Motor neuron (in vitro differentiated cells): ENCODE measurements at regions not wholly inside any gene's neighbourhood (a gene's known extent, or its start where the extent isn't known, plus 50 kb on each side); places are given as distances from the start of the nearest gene placed in this dataset.

ENCODE experiments used
- ATAC-seq, 8 experiments: fragments of 200-7000 bp; cut with Tn5 transposase; replicated peaks in 6 of 8; 2 replicates each; pipeline ENCODE4 v1.8.0; 2021; ENCODE audit warnings: mild to moderate bottlenecking in 8 of 8, moderate library complexity in 8 of 8
- H3K27ac ChIP-seq, 2 donors: fragments of 250-450 bp; sonication (Bioruptor Pico); 2 replicates each; pipeline ENCODE4 v1.9.0; 2021; ENCODE audit warnings: antibody characterized with exemption in 2 of 2, mild to moderate bottlenecking in 2 of 2, moderate library complexity in 1 of 2
- H3K4me1 ChIP-seq, 2 donors: fragments of 250-450 bp; sonication (Bioruptor Pico); replicated peaks in 1 of 2; 2 replicates each; pipeline ENCODE4 v1.6.1; 2021; ENCODE audit warnings: antibody characterized with exemption in 2 of 2, mild to moderate bottlenecking in 2 of 2, moderate library complexity in 1 of 2
- H3K4me3 ChIP-seq, 5 donors: fragments of 250-450 bp; sonication (Bioruptor Pico); 2 replicates each; pipeline ENCODE4 v1.9.0; 2021; ENCODE audit warnings: antibody characterized with exemption in 5 of 5, mild to moderate bottlenecking in 5 of 5, moderate library complexity in 4 of 5
- WGBS, 10 experiments: fragments of 450-650 bp; shearing (Covaris generic); methylation state at CpG; one replicate each; pipeline ENCODE4 v1.0.0; 2022; 5-methylcytosine and 5-hydroxymethylcytosine counted together
- in situ Hi-C, 9 experiments: fragments of 400-800 bp; cut with MboI; loops; one replicate each; pipeline ENCODE4 v1.15.0; 2021; ENCODE audit warnings: low sequenced_read_pairs in 9 of 9, low pct_unique_long_range_greater_than_20kb in 2 of 9; ENCODE audit not compliant: unreplicated experiment in 9 of 9

GRCh38 chr9:23254404-23255184 lies 571.4 kb downstream of the ELAVL2 start:
- WGBS, 10 experiments = 6 to 94% (median 73%) methylated on average over 3 to 9 of the region's 9 CpGs
- Histone ChIP-seq H3K4me1 (no peaks in the 10 kb centered on the region), H3K4me3 (no peak overlapping the region), H3K27ac (no peak overlapping the region)
- ATAC-seq = no peak
- in situ Hi-C loops = no loop called here

GRCh38 chr9:23255346-23255745 lies 570.7 kb downstream of the ELAVL2 start:
- H3K4me1 ChIP-seq = no peaks in the 10 kb centered on the region
- 0 to 86% (median 79%) methylated on average over 1 to 3 of the region's 3 CpGs for WGBS, 10 experiments
- in situ Hi-C loops = no loop called here
- no peak overlapping the region for H3K27ac ChIP-seq
- H3K4me3 ChIP-seq = no peak overlapping the region
- no peak for ATAC-seq

GRCh38 chr9:23258569-23258968 lies 567.5 kb downstream of the ELAVL2 start:
- WGBS, 10 experiments = 17 to 100% (median 100%) methylated on average over 1 of the region's 1 CpG; no CpG with 5 or more reads in 3 of the 10 experiments
- no peak for ATAC-seq
- in situ Hi-C loops = no loop called here

GRCh38 chr9:23278561-23278960 lies 547.5 kb downstream of the ELAVL2 start:
- no peak overlapping the region for H3K27ac ChIP-seq
- in situ Hi-C loops = no loop called here
- no peak for ATAC-seq
- H3K4me1 ChIP-seq = no peaks in the 10 kb centered on the region
- H3K4me3 ChIP-seq = no peak overlapping the region

More at GRCh38 chr9:23258569-23258968, 567.5 kb downstream of the ELAVL2 start:
- Histone ChIP-seq H3K4me1 (no peaks in the 10 kb centered on the region), H3K4me3 (no peak overlapping the region), H3K27ac (no peak overlapping the region)

- WGBS, 10 experiments = 0 to 80% (median 14%) methylated on average over 1 of the region's 1 CpG; no CpG with 5 or more reads in 1 of the 10 experiments
- Histone ChIP-seq H3K27ac (no peak overlapping the region), H3K4me1 (peaks cover 0 to 7% of the 10 kb centered on the region in 2 donors), H3K4me3 (no peak overlapping the region)
- in situ Hi-C loops = no loop called here
- peak in 1 of 8 experiments; percentile 55 for ATAC-seq
These were observed 538.6 kb downstream of the ELAVL2 start for GRCh38 chr9:23287390-23287789.

- Histone ChIP-seq H3K4me3 (no peak overlapping the region), H3K27ac (no peak overlapping the region), H3K4me1 (peaks cover 0 to 7% of the 10 kb centered on the region in 2 donors)
- in situ Hi-C loops = no loop called here
- WGBS, 10 experiments = 0 to 80% (median 20%) methylated on average over 1 to 4 of the region's 4 CpGs; no CpG with 5 or more reads in 1 of the 10 experiments
- no peak for ATAC-seq
These were observed 537.5 kb downstream of the ELAVL2 start for GRCh38 chr9:23288545-23288944.

GRCh38 chr9:23290973-23291372 lies 535.1 kb downstream of the ELAVL2 start:
- 0 to 29% (median 10%) methylated on average over 1 to 4 of the region's 4 CpGs for WGBS, 10 experiments
- no peak overlapping the region for H3K4me3 ChIP-seq

GRCh38 chr9:23302281-23302680 lies 523.8 kb downstream of the ELAVL2 start:
- Histone ChIP-seq H3K27ac (no peak overlapping the region), H3K4me3 (no peak overlapping the region), H3K4me1 (no peaks in the 10 kb centered on the region)
- in situ Hi-C loops = no loop called here
- ATAC-seq = no peak
- WGBS, 10 experiments = 14 to 100% (median 60%) methylated on average over 1 to 4 of the region's 4 CpGs; no CpG with 5 or more reads in 1 of the 10 experiments

More at GRCh38 chr9:23290973-23291372, 535.1 kb downstream of the ELAVL2 start:
- ATAC-seq = peak in 5 of 8 experiments; percentile 10 to 68 (median 44)
- Histone ChIP-seq H3K4me1 (peaks cover 0 to 7% of the 10 kb centered on the region in 2 donors), H3K27ac (no peak overlapping the region)
- in situ Hi-C loops = no loop called here

GRCh38 chr9:23306731-23307130 lies 519.3 kb downstream of the ELAVL2 start:
- Histone ChIP-seq H3K4me3 (no peak overlapping the region), H3K4me1 (no peaks in the 10 kb centered on the region), H3K27ac (no peak overlapping the region)
- 0 to 100% (median 75%) methylated on average over 1 to 3 of the region's 3 CpGs; no CpG with 5 or more reads in 2 of the 10 experiments for WGBS, 10 experiments
- in situ Hi-C loops = no loop called here
- ATAC-seq = no peak

- peak in 1 of 8 experiments; percentile 91 for ATAC-seq
These were observed 518.1 kb downstream of the ELAVL2 start for GRCh38 chr9:23307731-23308513.

GRCh38 chr9:23309800-23310199 lies 516.2 kb downstream of the ELAVL2 start:
- in situ Hi-C loops = no loop called here
- Histone ChIP-seq H3K4me1 (no peaks in the 10 kb centered on the region), H3K4me3 (no peak overlapping the region), H3K27ac (no peak overlapping the region)
- no peak for ATAC-seq

More at GRCh38 chr9:23307731-23308513, 518.1 kb downstream of the ELAVL2 start:
- H3K27ac ChIP-seq = no peak overlapping the region
- H3K4me3 ChIP-seq = no peak overlapping the region
- no peaks in the 10 kb centered on the region for H3K4me1 ChIP-seq
- WGBS, 10 experiments = 10 to 100% (median 76%) methylated on average over 1 to 4 of the region's 5 CpGs
- in situ Hi-C loops = no loop called here

GRCh38 chr9:23314247-23314646 lies 511.8 kb downstream of the ELAVL2 start:
- in situ Hi-C loops = no loop called here
- ATAC-seq = no peak
- Histone ChIP-seq H3K27ac (no peak overlapping the region), H3K4me3 (no peak overlapping the region), H3K4me1 (no peaks in the 10 kb centered on the region)
- 19 to 93% (median 71%) methylated on average over 2 to 4 of the region's 4 CpGs; no CpG with 5 or more reads in 1 of the 10 experiments for WGBS, 10 experiments

GRCh38 chr9:23319092-23319491 lies 506.9 kb downstream of the ELAVL2 start:
- ATAC-seq = no peak
- in situ Hi-C loops = no loop called here
- Histone ChIP-seq H3K4me1 (no peaks in the 10 kb centered on the region), H3K27ac (no peak overlapping the region), H3K4me3 (no peak overlapping the region)
